HK-2 (cell line): ENCODE measurements at regions not wholly inside any gene's neighbourhood (a gene's known extent, or its start where the extent isn't known, plus 50 kb on each side); places are given as distances from the start of the nearest gene placed in this dataset.
"Not testable (repeated sequence)": the region's sequence is repeated elsewhere in the genome, so short reads cannot be mapped to it uniquely, and the experiment has no call there.

Experiments used
- DNase-seq: peaks from one replicate; pipeline ENCODE4 v3.0.0-alpha.2; 2018; ENCODE audit not compliant: unreplicated experiment

GRCh38 chr6:10180138-10181074, 234.5 kb downstream of the TFAP2A start:
- DNase-seq: no peak

- no peak for DNase-seq
Measured at GRCh38 chr6:10177704-10178103, 237.2 kb downstream of the TFAP2A start.

- DNase-seq: no peak
Measured at GRCh38 chr6:10175362-10175761, 239.5 kb downstream of the TFAP2A start.

GRCh38 chr6:10174761-10175160, 240.1 kb downstream of the TFAP2A start:
- DNase-seq: no peak

GRCh38 chr6:10174056-10174455, 240.8 kb downstream of the TFAP2A start:
- DNase-seq: no peak

- not testable (repeated sequence) for DNase-seq
Measured at GRCh38 chr6:10171706-10172105, 243.2 kb downstream of the TFAP2A start.

- DNase-seq: no peak
Measured at GRCh38 chr6:10170816-10171215, 244.1 kb downstream of the TFAP2A start.

GRCh38 chr6:10166031-10166430, 248.8 kb downstream of the TFAP2A start:
- no peak for DNase-seq

- DNase-seq: no peak
Measured at GRCh38 chr6:10163203-10163962, 251.5 kb downstream of the TFAP2A start.

GRCh38 chr6:10156875-10157274, 258.0 kb downstream of the TFAP2A start:
- no peak for DNase-seq

- DNase-seq: no peak
Measured at GRCh38 chr6:10154251-10154650, 260.6 kb downstream of the TFAP2A start.

- DNase-seq: no peak
Measured at GRCh38 chr6:10151144-10151915, 263.5 kb downstream of the TFAP2A start.

GRCh38 chr6:10149603-10150002, 265.3 kb downstream of the TFAP2A start:
- no peak for DNase-seq

GRCh38 chr6:10146715-10147451, 268.0 kb downstream of the TFAP2A start:
- DNase-seq: no peak

- no peak for DNase-seq
Measured at GRCh38 chr6:10144772-10145171, 270.1 kb downstream of the TFAP2A start.

GRCh38 chr6:10141746-10142443, 273.0 kb downstream of the TFAP2A start:
- no peak for DNase-seq

- no peak for DNase-seq
Measured at GRCh38 chr6:10140824-10141223, 274.1 kb downstream of the TFAP2A start.

- no peak for DNase-seq
Measured at GRCh38 chr6:10140136-10140535, 274.7 kb downstream of the TFAP2A start.

- peak; percentile 1 for DNase-seq
Measured at GRCh38 chr6:10138917-10139316, 276.0 kb downstream of the TFAP2A start.

GRCh38 chr6:10136636-10137035, 278.2 kb downstream of the TFAP2A start:
- no peak for DNase-seq

- not testable (repeated sequence) for DNase-seq
Measured at GRCh38 chr6:10134185-10134584, 280.7 kb downstream of the TFAP2A start.
